NCI-H146 treated with DMSO at 0.1 percent for 48 hours (cell line): ENCODE measurements at regions not wholly inside any gene's neighbourhood (a gene's known extent, or its start where the extent isn't known, plus 50 kb on each side); places are given as distances from the start of the nearest gene placed in this dataset.

Experiments used
- DNase-seq: peaks from one replicate; lab custom pipeline; 2025; ENCODE audit not compliant: unreplicated experiment; lab: John Stamatoyannopoulos, UW

DNA sequence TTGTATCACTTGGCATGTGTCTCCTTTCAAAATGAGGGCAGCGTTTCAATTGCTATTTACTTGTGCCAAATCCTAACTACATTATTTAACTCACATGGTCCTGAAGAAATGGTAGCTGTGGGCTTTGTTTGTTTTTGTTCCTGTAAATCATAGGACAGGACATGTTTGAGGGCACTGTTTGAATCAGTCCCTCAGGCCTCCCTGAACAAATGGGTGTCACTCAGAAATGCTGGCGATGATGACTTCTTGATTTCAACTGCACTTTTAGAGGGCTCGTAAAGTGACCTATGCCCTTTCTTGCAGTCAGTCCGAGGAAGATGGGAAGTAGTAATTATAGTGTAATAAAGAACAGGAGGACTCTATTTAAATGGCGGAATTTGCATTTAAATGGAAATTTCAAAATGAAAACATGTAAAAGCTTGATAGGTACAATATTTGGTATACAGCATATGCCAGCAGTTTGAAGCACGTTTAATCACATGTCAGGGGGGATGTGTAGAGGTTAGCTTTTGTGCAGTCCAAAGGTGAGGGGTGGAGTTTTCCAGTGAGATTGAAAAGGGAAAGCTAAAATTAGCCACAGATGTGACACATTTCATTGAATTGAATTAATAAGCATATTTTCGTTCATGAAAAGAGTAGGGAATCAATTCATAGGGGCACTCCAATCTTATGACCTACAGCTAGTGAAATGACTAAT is 1958.7 kb upstream of the IGFBP7 start:
- DNase-seq: no peak

GRCh38 chr4:59086410-59086809 is 1976.2 kb upstream of the IGFBP7 start:
- no peak for DNase-seq

- DNase-seq: no peak
These were observed 1981.3 kb upstream of the IGFBP7 start for GRCh38 chr4:59091146-59092142.

- no peak for DNase-seq
These were observed 1984.3 kb upstream of the IGFBP7 start for GRCh38 chr4:59094505-59094904.

DNA sequence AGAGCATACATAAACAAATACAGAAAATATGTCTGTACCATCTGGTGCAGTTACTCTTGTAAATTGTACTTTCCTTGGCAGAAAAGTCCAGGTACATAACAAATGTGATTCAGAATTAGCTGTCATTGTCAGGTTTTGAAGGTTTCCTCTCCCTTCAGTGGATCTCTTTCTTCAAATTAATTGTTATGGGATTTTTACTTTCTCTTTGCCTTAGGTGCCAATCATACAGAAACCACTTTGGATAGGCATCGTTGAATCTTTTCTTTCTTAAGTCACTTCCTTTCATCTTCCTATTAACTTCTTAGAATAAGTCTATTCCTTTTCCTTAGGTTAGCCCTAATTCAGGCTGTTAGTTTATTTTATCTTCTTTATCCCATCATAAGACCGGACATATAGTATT is 1992.1 kb upstream of the IGFBP7 start:
- no peak for DNase-seq

DNA sequence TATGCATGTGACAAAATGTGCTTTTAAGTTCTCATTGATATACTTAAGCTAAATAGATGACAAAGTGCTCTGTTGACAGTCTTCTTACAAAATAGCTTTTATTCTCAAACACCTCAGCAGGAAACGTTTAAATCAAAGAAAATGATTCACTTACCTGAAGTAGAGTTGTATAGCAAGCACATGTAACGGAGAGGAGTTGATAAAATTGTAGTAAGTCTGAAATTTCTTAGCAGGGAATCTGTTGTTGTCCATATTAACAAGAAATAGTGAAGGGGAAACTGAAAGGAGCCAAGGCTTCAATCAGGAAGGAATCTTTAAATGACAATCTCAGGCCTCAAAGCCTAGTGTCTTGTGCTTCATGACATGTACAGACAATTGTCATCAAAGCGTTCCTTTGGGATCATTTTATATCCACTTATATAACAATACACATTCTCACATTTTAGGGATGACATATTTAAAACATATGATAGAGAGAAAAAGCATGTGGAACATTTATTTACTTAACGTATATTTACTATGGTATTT is 2010.2 kb upstream of the IGFBP7 start:
- DNase-seq: no peak

DNA sequence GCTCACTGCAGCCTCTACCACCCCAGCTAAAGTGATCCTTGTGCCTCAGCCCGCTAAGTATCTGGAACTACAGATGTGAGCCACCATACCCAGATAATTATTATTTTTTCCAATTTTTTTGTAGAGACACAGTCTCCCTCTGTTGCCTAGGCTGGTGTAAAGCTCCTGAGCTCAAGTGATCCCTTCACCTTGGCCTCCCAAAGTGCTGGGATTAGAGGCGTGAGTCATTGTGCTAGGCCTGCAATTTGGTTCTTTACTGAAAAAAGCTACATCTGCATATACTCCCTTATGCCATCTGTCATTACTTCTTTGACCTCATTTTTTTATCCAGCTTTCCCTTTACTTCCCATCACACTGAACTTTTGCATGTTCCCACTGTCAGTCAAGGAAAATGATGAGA is 2012.4 kb upstream of the IGFBP7 start:
- DNase-seq: no peak

DNA sequence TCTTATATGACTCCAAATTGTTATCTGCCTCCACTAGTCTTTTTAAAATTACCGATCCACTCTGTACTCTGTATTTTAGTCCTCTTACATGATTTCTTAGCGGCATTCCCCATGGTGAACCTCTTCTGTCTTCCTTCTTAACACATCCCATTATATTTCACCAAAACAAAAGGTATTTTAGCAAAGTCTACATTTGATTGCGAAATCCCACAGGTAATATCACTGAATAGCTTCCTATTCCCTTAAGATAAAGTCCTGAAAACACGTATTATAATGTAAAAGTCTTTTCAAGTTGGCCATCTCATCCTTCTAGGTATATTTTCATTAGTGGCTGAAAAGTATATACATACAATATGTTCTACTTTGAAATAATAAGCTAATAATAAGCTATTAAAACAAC is 2016.0 kb upstream of the IGFBP7 start:
- no peak for DNase-seq

- DNase-seq: no peak
These were observed 2016.8 kb upstream of the IGFBP7 start for GRCh38 chr4:59127006-59127405.

GRCh38 chr4:59127743-59128142 is 2017.6 kb upstream of the IGFBP7 start:
- peak; percentile 93 for DNase-seq

GRCh38 chr4:59135248-59135985 is 2025.2 kb upstream of the IGFBP7 start:
- DNase-seq: no peak

DNA sequence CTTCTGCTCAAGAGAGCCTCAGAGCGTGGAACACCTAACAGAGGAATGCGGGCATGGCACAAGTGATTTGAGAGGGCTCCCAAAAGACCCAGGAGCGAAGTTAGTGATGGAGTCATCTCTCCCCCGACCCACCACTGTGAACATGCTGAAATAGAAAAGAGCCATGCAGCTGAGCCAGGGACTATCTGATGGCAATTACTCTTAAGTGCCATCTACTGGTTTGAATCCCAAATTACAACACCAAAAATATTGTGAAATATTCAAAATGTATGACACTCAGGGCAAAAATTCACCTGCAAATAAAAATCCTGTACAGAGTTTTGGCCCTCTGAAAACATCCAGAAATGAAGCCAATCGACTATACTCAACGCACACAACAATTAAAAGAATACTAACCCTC is 2038.9 kb upstream of the ADGRL3 start:
- DNase-seq: no peak

DNA sequence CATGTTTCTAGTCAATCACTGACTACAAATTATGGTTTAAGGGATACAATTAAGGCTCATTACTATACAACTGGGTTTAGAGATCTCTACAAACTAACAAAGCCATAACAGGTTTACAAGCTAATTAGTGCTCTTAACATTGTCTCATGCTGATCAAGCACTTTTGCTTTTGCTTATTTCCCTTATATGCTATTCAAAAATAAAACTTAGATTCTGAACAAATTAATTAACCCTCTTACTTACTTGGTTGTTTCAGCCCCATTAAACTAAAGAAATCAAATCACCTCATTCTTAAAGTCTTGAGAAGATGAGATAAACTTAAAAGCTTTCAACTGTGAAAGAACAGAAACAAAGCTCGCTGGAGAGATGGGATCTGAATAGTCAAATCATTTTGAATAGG is 2024.5 kb upstream of the ADGRL3 start:
- DNase-seq: no peak

DNA sequence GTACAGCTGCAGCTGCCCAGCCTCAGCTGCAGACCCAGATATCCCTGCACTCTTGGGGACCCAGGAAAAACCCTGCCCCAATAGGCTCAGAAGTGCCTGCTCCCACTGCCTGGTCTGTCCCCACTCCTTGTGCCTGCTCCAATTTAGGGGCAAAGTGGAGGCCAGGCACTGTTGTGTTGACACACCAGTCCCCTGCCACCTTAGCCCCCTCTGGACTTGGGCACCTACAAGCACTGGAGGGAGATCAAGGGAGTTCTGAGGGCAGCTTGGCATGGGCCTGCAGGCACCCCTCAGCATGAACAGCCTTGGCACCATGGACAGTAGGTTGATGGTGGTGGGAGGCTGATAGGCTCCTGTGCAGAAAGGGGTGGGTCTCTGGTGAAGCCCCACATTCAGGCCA is 2020.8 kb upstream of the ADGRL3 start:
- DNase-seq: no peak

- DNase-seq: no peak
These were observed 2020.0 kb upstream of the ADGRL3 start for GRCh38 chr4:59180161-59180560.

GRCh38 chr4:59180969-59181368 is 2019.2 kb upstream of the ADGRL3 start:
- no peak for DNase-seq

GRCh38 chr4:59195839-59196238 is 2004.3 kb upstream of the ADGRL3 start:
- DNase-seq: peak; percentile 83

DNA sequence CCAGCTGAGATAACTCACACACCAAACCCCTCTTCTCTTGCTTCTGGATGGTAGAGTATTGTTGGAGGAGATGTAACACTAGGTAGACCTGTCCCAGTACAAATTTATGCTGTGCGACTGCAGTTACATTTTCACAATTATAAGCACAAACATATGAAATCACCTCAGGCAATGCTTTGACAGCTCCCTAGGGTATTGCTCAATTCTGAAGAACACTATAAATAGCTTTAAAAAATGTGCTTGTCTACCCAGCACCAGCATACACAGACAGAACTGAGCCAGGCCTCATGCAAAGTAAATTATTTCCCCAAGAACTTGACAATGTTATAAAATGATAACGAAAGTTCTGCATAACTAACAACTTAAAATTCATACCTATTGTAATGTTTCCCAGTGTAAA is 1999.1 kb upstream of the ADGRL3 start:
- no peak for DNase-seq

DNA sequence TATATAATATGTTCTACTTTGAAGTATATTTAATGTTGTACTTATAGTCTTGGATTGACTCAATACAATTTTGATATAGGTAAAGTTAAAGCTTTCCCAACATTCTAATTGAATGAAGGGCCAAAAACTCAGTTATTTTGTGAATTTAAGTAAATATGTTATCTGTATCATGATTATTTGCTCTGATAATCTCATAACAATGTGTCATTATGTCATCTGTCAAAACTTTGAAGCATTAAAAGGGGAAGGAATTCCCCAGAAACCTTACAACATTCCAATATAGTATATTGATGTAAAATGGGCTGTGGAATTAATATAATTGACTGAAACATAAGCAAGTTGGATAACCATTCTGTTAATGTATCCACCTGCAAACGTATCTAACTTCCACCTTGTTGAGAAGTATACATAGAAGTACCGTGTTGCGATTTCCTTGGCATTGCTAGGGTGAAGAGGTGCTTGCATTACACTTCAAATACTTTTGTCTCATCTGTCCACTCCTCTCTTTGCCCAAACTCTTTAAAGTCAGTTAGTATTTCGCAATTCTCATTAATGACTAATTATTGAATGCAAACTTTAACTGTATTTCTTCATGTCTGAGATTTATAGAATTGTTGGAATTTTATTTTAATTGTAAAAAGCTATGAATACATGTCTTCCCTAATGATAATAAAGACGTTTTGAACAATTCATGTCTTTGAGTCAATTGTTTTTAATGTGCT is 1982.1 kb upstream of the ADGRL3 start:
- no peak for DNase-seq

GRCh38 chr4:59222221-59222620 is 1977.9 kb upstream of the ADGRL3 start:
- DNase-seq: no peak
